ENCODE measurements at regions not wholly inside any gene's neighbourhood (a gene's known extent, or its start where the extent isn't known, plus 50 kb on each side); places are given as distances from the start of the nearest gene placed in this dataset.

GRCh38 chr11:69350596-69350995, 56.6 kb downstream of the MYEOV start:
- TF ChIP-seq CTCF (conservative IDR thresholded peaks at IDR 0.05; ENCODE audit: low read depth, low read length) (no peak), RFX5 (IDR thresholded peaks at IDR 0.05; ENCODE audit: low read depth, low read length) (no peak), CHD1 (IDR thresholded peaks at IDR 0.05; ENCODE audit: low read depth, low read length) (no peak), NFE2L2 (IDR thresholded peaks at IDR 0.05; ENCODE audit: low read depth, low read length) (no peak), RAD21 (IDR thresholded peaks at IDR 0.05; ENCODE audit: low read length) (no peak), POLR2A (IDR thresholded peaks at IDR 0.05; ENCODE audit: low read depth, low read length) (no peak), ELK1 (IDR thresholded peaks at IDR 0.05; ENCODE audit: borderline replicate concordance, low read depth, low read length) (no peak), CEBPB (IDR thresholded peaks at IDR 0.05; ENCODE audit: low read depth, low read length) (no peak)

Measured in IMR-90 (cell line).